DLD1 (cell line): ENCODE measurements at regions not wholly inside any gene's neighbourhood (a gene's known extent, or its start where the extent isn't known, plus 50 kb on each side); places are given as distances from the start of the nearest gene placed in this dataset.

Experiments
- in situ Hi-C: cut with HindIII; loops from 2 replicates; pipeline ENCODE4 v1.10.0; 2017; ENCODE audit warnings: low sequenced_read_pairs

- in situ Hi-C loops = no loop called here
These were observed 223.6 kb upstream of the RREB1 start for GRCh38 chr6:6884193-6884627.

- in situ Hi-C loops = no loop called here
These were observed 222.8 kb upstream of the RREB1 start for GRCh38 chr6:6884916-6885315.

- in situ Hi-C loops = no loop called here
These were observed 222.1 kb upstream of the RREB1 start for GRCh38 chr6:6885521-6886170.

- in situ Hi-C loops = no loop called here
These were observed 221.4 kb upstream of the RREB1 start for GRCh38 chr6:6886171-6886885.

GRCh38 chr6:6886886-6887285 lies 220.9 kb upstream of the RREB1 start:
- in situ Hi-C loops = no loop called here

- in situ Hi-C loops = no loop called here
These were observed 218.2 kb upstream of the RREB1 start for GRCh38 chr6:6889601-6890000.

- in situ Hi-C loops = no loop called here
These were observed 217.3 kb upstream of the RREB1 start for GRCh38 chr6:6890400-6890858.

- in situ Hi-C loops = no loop called here
These were observed 216.5 kb upstream of the RREB1 start for GRCh38 chr6:6891125-6891721.

- in situ Hi-C loops = no loop called here
These were observed 215.8 kb upstream of the RREB1 start for GRCh38 chr6:6891949-6892461.

GRCh38 chr6:6892744-6893583 lies 214.8 kb upstream of the RREB1 start:
- in situ Hi-C loops = no loop called here

- in situ Hi-C loops = no loop called here
These were observed 214.1 kb upstream of the RREB1 start for GRCh38 chr6:6893701-6894100.

GRCh38 chr6:6895929-6896328 lies 211.8 kb upstream of the RREB1 start:
- in situ Hi-C loops = no loop called here

- in situ Hi-C loops = no loop called here
These were observed 210.6 kb upstream of the RREB1 start for GRCh38 chr6:6897140-6897539.

GRCh38 chr6:6900569-6901204 lies 207.1 kb upstream of the RREB1 start:
- in situ Hi-C loops = no loop called here

GRCh38 chr6:6901205-6901719 lies 206.5 kb upstream of the RREB1 start:
- in situ Hi-C loops = no loop called here

GRCh38 chr6:6901945-6902344 lies 205.8 kb upstream of the RREB1 start:
- in situ Hi-C loops = no loop called here

- in situ Hi-C loops = no loop called here
These were observed 201.7 kb upstream of the RREB1 start for GRCh38 chr6:6905961-6906518.

- in situ Hi-C loops = no loop called here
These were observed 201.1 kb upstream of the RREB1 start for GRCh38 chr6:6906570-6907213.

- in situ Hi-C loops = no loop called here
These were observed 200.5 kb upstream of the RREB1 start for GRCh38 chr6:6907286-6907685.
